LNCaP clone FGC (cell line): ENCODE measurements at regions not wholly inside any gene's neighbourhood (a gene's known extent, or its start where the extent isn't known, plus 50 kb on each side); places are given as distances from the start of the nearest gene placed in this dataset.

Experiments
- DNase-seq: peaks from one replicate; pipeline ENCODE4 v3.0.0-alpha.2; 2011; ENCODE audit warnings: low read depth
- H3K4me3 ChIP-seq: 2 replicates; pipeline ENCODE4 v1.5.1; 2011; ENCODE audit warnings: mild to moderate bottlenecking, low read depth, low read length, control low read depth
- TF ChIP-seq, protein P1 (sequence below): IDR thresholded peaks from 2 replicates; pipeline ENCODE4 v1.5.1; 2012; ENCODE audit warnings: mild to moderate bottlenecking; ENCODE audit not compliant: control insufficient read depth, insufficient read depth; ENCODE audit errors: extremely low read depth

DNA sequence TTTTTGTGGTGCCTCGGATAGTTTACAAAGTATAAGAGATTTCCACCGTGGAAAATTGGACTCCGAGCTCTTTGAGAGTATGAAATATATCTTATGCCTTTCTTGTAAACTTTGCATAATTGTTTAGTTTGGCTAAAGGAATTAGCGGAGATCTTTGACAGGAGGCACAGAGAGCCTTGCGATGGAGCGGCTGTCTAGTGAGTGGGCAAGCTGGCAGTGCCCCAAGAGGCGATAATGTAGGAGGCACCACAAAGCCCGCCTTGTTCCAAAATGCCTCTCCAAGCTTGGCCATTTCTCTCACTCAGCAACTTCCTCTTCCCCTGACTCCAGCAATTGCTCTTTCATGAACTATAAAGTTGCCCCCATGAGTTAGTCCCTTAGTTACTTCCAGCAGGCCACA lies 270.1 kb upstream of the PRICKLE1 start:
- no peak for DNase-seq
- TF ChIP-seq, protein P1, sequence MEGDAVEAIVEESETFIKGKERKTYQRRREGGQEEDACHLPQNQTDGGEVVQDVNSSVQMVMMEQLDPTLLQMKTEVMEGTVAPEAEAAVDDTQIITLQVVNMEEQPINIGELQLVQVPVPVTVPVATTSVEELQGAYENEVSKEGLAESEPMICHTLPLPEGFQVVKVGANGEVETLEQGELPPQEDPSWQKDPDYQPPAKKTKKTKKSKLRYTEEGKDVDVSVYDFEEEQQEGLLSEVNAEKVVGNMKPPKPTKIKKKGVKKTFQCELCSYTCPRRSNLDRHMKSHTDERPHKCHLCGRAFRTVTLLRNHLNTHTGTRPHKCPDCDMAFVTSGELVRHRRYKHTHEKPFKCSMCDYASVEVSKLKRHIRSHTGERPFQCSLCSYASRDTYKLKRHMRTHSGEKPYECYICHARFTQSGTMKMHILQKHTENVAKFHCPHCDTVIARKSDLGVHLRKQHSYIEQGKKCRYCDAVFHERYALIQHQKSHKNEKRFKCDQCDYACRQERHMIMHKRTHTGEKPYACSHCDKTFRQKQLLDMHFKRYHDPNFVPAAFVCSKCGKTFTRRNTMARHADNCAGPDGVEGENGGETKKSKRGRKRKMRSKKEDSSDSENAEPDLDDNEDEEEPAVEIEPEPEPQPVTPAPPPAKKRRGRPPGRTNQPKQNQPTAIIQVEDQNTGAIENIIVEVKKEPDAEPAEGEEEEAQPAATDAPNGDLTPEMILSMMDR, result no peak
- no peak overlapping the region for H3K4me3 ChIP-seq

DNA sequence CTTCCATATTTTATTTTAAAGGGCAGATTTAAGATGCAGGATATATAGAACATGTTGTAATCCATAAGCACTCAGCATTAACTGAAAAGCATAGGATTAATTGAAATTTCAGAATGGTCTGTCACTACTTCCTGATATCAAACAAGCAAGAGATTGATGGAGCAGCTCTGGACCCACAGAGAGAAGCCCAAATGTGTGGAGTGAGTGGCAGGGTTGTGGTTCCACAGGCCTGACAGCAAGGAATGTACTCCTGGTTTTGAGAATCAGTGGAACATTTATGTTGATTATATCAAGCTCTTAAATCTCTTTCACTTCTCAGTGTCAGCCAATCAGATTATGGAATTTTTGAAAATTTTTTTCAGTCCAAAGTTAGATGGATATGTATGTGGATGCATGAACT lies 267.6 kb upstream of the PRICKLE1 start:
- TF ChIP-seq, protein P1, result no peak
- DNase-seq, result no peak

DNA sequence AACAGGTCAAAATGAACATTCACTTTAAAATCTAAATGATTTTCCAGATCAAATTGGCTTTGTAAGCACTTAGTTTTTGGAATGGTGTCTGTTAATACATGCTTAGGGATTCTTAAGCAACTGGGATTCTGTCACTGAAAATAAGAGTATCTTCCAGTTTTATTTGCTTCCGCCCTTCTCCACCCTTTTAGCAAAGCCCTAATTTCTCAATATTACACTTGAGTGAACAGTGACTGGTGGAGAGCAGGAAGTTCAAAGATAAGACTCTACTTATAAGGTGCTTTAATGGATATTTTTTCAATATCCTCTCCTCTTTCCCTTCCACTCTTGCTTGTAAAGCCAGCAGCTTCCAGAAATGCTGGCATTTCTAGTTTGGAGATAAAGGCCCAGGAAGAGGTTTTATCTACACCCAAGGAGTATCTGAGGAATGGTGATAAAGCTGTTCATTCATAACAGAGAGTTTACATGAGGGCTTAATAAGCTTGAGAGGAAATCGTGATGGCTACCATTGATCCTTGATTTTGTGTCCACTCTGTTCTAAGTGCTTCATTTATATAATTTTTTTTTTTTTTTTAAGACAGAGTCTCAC lies 265.9 kb upstream of the PRICKLE1 start:
- TF ChIP-seq, protein P1, result no peak
- DNase-seq, result no peak

More for the DNA sequence above, 267.6 kb upstream of the PRICKLE1 start:
- H3K4me3 ChIP-seq, result no peak overlapping the region

DNA sequence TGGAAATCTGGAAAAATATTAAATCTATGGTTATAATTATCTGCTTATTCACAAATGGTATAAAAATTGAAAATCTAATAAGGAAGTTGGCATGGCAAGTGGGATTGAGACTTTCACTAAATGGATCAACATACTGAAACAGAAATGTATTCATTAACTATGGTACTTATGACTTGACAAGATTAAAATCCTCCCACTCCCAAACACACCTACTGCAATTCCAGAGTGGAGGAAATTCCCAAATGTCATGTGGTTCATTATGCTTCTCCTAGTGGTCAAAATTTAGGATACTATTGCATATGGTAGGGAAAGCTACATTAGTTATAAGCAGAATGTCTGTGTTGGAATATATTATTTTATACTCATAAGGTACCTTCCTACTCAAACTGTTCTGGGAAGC lies 265.3 kb upstream of the PRICKLE1 start:
- TF ChIP-seq, protein P1, result no peak
- no peak for DNase-seq
- H3K4me3 ChIP-seq, result no peak overlapping the region

More for the DNA sequence above, 265.9 kb upstream of the PRICKLE1 start:
- no peak overlapping the region for H3K4me3 ChIP-seq

DNA sequence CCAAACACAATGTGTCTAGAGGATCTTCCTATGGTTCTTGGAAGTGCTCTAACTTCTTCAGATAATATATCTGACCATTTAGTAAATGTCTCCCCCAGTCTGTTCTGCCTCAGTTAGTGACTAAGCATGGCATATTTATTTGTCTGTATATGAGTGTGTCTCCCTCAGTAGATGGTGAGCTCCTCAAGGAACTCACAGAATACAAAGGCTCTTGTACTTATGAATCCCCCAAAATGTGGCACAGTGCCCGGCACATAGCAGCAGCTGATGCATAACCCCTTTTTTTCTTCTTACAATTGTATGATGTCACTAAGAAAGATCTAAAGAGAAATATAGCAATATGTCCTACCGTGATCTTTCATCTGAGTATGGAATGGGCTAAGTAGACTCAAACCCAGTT lies 264.7 kb upstream of the PRICKLE1 start:
- H3K4me3 ChIP-seq, result no peak overlapping the region
- no peak for DNase-seq
- TF ChIP-seq, protein P1, result no peak

DNA sequence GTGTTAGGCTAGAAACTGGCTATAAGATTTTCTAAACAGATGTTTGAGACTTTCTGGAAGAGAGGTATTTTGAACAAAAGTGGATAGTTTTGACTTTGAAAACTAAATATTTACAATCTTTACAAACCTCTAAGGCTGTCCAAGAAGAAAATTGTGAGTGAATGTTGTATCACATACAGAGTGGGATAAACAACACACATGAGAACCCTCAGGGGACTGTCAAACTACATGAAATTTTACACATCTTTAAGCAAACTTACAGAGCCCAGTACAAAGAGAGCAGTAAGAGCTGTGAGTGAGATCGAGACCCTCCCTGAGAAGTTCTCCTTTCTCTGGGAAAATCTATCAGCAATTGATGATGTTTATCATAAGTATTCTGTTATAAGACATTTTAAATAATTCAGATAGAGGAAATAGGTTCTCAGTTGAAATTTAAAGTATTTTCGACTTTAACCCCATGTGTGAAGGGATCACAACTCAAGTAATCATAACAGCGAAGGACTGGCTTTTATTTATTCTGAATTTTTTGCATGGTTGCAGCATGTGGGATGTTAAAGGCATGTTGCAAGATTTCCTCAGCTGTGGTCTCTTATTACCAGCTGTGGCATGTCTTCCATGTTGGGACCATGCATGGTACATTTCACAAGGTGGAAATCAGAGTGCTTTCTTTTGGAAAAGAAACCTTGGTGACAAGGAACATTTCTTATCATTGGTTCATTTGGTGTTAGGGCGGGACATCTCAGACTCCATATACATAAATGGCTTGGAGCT lies 264.0 kb upstream of the PRICKLE1 start:
- no peak overlapping the region for H3K4me3 ChIP-seq
- TF ChIP-seq, protein P1, result no peak
- no peak for DNase-seq

DNA sequence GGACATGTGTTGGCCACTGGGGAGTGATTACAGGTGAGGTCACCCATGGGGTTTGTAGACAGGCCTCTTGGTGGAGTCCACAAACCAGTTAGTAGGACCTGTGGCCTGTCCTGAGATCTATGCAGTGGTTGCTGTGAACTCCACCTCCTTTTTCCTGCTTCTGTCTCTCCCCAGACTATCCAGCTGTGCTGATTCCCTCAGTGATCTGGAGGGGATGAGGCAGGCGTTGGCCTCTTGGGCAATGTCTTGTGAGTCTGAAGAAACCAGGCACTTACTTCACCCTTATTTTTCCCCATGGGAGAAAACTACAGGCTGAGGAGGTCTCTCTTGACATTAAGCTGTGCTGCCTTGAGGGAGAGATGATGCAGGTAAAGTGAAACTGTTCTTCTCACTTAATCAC lies 257.2 kb upstream of the PRICKLE1 start:
- no peak for DNase-seq
- no peak overlapping the region for H3K4me3 ChIP-seq
- TF ChIP-seq, protein P1, result no peak
